H1 (cell line): ENCODE measurements at regions not wholly inside any gene's neighbourhood (a gene's known extent, or its start where the extent isn't known, plus 50 kb on each side); places are given as distances from the start of the nearest gene placed in this dataset.

Experiments used
- CTCF ChIA-PET: fragments of 300-600 bp; sonication (Branson Sonifier 250); formaldehyde crosslinking; loops from one replicate; lab custom pipeline; 2021; ENCODE audit not compliant: partially characterized antibody; lab: Charles Lee
- POLR2A ChIA-PET: fragments of 300-600 bp; sonication (Branson Sonifier 250); formaldehyde crosslinking; loops from one replicate; lab custom pipeline; 2021; ENCODE audit warnings: inconsistent platforms; ENCODE audit not compliant: partially characterized antibody; lab: Charles Lee
- DNase-seq, 2 experiments: peaks; one replicate each; pipeline versions ENCODE4 v3.0.0 to v3.0.0-alpha.2; 2010 to 2022; ENCODE audit warnings: low spot score in 2 of 2, low read depth in 1 of 2, mixed read lengths in 1 of 2
- FAIRE-seq: peaks from 2 replicates; lab custom pipeline; 2011; peaks lifted over from hg19 to GRCh38; lab: Jason Lieb, UNC
- H2AFZ ChIP-seq: 2 replicates; pipeline ENCODE4 v1.8.1; 2012; ENCODE audit warnings: low read length, inconsistent platforms
- H2AK5ac ChIP-seq: 2 replicates; pipeline ENCODE4 v1.6.1; 2013; ENCODE audit warnings: low read depth, low read length
- H2BK120ac ChIP-seq: replicated peaks from 2 replicates; pipeline ENCODE3; 2013; ENCODE audit warnings: low read depth, low read length, inconsistent platforms
- H2BK12ac ChIP-seq: 2 replicates; pipeline ENCODE4 v1.6.1; 2013; ENCODE audit warnings: low read depth, low read length
- H2BK15ac ChIP-seq: 2 replicates; pipeline ENCODE4 v1.6.1; 2013; ENCODE audit warnings: low read length
- H2BK20ac ChIP-seq: 2 replicates; pipeline ENCODE4 v1.6.1; 2013; ENCODE audit warnings: low read length
- H2BK5ac ChIP-seq: 2 replicates; pipeline ENCODE4 v1.6.1; 2013; ENCODE audit warnings: low read depth, low read length
- H3K14ac ChIP-seq: 2 replicates; pipeline ENCODE4 v1.6.1; 2013; ENCODE audit warnings: inconsistent platforms; ENCODE audit not compliant: insufficient read length
- H3K18ac ChIP-seq: 2 replicates; pipeline ENCODE4 v1.6.1; 2013; ENCODE audit warnings: low read length; ENCODE audit errors: extremely low read depth
- H3K23ac ChIP-seq: 2 replicates; pipeline ENCODE4 v1.6.1; 2013; ENCODE audit warnings: inconsistent platforms; ENCODE audit not compliant: insufficient read length
- H3K23me2 ChIP-seq: 2 replicates; pipeline ENCODE4 v1.6.1; 2013; ENCODE audit warnings: low read depth, low read length
- H3K27ac ChIP-seq: 2 replicates; pipeline ENCODE4 v1.6.1; 2011; ENCODE audit warnings: low read depth, low read length, inconsistent platforms
- H3K27me3 ChIP-seq, 4 experiments: replicated peaks in 1 of 4; 1 replicate in 1 of 4; 2 replicates in 3 of 4; pipeline versions ENCODE4 v1.6.1 to v1.8.1; 2011 to 2013; ENCODE audit warnings: low read length in 3 of 4, mild to moderate bottlenecking in 3 of 4, inconsistent platforms in 2 of 4, mixed read lengths in 2 of 4, moderate library complexity in 1 of 4; ENCODE audit not compliant: control insufficient read depth in 3 of 4, insufficient read depth in 3 of 4; ENCODE audit errors: extremely low read depth in 1 of 4
- H3K36me3 ChIP-seq, 4 experiments: 2 replicates each; pipeline versions ENCODE4 v1.6.1 to v1.8.1; 2011 to 2013; ENCODE audit warnings: mild to moderate bottlenecking in 4 of 4, low read length in 3 of 4, moderate library complexity in 2 of 4, control low read depth in 1 of 4, inconsistent platforms in 1 of 4; ENCODE audit not compliant: insufficient read depth in 4 of 4, control insufficient read depth in 2 of 4
- H3K4ac ChIP-seq: replicated peaks from 2 replicates; pipeline ENCODE3; 2013; ENCODE audit warnings: low read length, low read depth, mixed read lengths, inconsistent platforms; ENCODE audit not compliant: insufficient read length
- H3K4me1 ChIP-seq, 4 experiments: replicated peaks in 1 of 4; 1 replicate in 1 of 4; 2 replicates in 3 of 4; pipeline versions ENCODE4 v1.6.1 to v1.8.1; 2011 to 2013; ENCODE audit warnings: low read length in 3 of 4, inconsistent platforms in 2 of 4, mixed read lengths in 1 of 4; ENCODE audit not compliant: insufficient read depth in 4 of 4, control insufficient read depth in 3 of 4
- H3K4me2 ChIP-seq, 2 experiments: 2 replicates each; pipeline versions ENCODE4 v1.6.1 to v1.8.1; 2011 to 2013; ENCODE audit warnings: low read depth in 2 of 2, low read length in 2 of 2, control low read depth in 1 of 2, inconsistent platforms in 1 of 2, mild to moderate bottlenecking in 1 of 2; ENCODE audit not compliant: insufficient read depth in 1 of 2
- H3K4me3 ChIP-seq, 4 experiments: fragments of 200-600, 300-600 bp in 1 of 4; sonication (generic), shearing (Covaris generic), sonication (Bioruptor Twin) in 1 of 4; 2 replicates each; pipeline versions ENCODE4 v1.5.1 to v1.8.1; 2011 to 2016; ENCODE audit warnings: low read length in 4 of 4, low read depth in 3 of 4, control low read depth in 2 of 4, inconsistent platforms in 2 of 4, mild to moderate bottlenecking in 2 of 4, mixed read lengths in 1 of 4, moderate library complexity in 1 of 4; ENCODE audit not compliant: insufficient read depth in 2 of 4; ENCODE audit errors: extremely low read depth in 1 of 4
- H3K56ac ChIP-seq: replicated peaks from 2 replicates; pipeline ENCODE3; 2013; ENCODE audit warnings: low read depth, mild to moderate bottlenecking, mixed read lengths, low read length, inconsistent platforms; ENCODE audit not compliant: insufficient read length
- H3K79me1 ChIP-seq: 2 replicates; pipeline ENCODE4 v1.6.1; 2013; ENCODE audit warnings: low read depth, low read length, control low read depth
- H3K79me2 ChIP-seq, 2 experiments: 2 replicates each; pipeline versions ENCODE4 v1.6.1 to v1.8.1; 2012 to 2013; ENCODE audit warnings: low read length in 2 of 2, mild to moderate bottlenecking in 2 of 2, inconsistent platforms in 1 of 2; ENCODE audit not compliant: insufficient read depth in 2 of 2, control insufficient read depth in 1 of 2
- H3K9ac ChIP-seq, 4 experiments: replicated peaks in 1 of 4; 1 replicate in 1 of 4; 2 replicates in 3 of 4; pipeline versions ENCODE4 v1.6.1 to v1.8.1; 2011 to 2013; ENCODE audit warnings: low read depth in 3 of 4, low read length in 3 of 4, control low read depth in 2 of 4, mild to moderate bottlenecking in 2 of 4, moderate library complexity in 2 of 4, inconsistent platforms in 1 of 4; ENCODE audit errors: extremely low read depth in 1 of 4
- H3K9me3 ChIP-seq, 2 experiments: 2 replicates each; pipeline versions ENCODE4 v1.6.1 to v1.8.1; 2012 to 2013; ENCODE audit warnings: mild to moderate bottlenecking in 2 of 2, moderate library complexity in 2 of 2, control low read depth in 1 of 2, inconsistent platforms in 1 of 2, low read depth in 1 of 2, low read length in 1 of 2, mixed read lengths in 1 of 2; ENCODE audit not compliant: insufficient read depth in 2 of 2
- H4K20me1 ChIP-seq, 2 experiments: replicated peaks in 1 of 2; 2 replicates each; pipeline versions ENCODE3 to v1.8.1; 2011 to 2013; ENCODE audit warnings: inconsistent platforms in 2 of 2, low read length in 2 of 2, mild to moderate bottlenecking in 1 of 2; ENCODE audit not compliant: insufficient read depth in 2 of 2, control insufficient read depth in 1 of 2
- H4K5ac ChIP-seq: 2 replicates; pipeline ENCODE4 v1.6.1; 2013; ENCODE audit warnings: low read length, low read depth, mixed read lengths, inconsistent platforms; ENCODE audit not compliant: insufficient read length
- H4K8ac ChIP-seq: 2 replicates; pipeline ENCODE4 v1.8.0; 2013; ENCODE audit warnings: mild to moderate bottlenecking, moderate library complexity, low read length, inconsistent platforms; ENCODE audit not compliant: insufficient read depth; ENCODE audit errors: extremely low read depth
- H4K91ac ChIP-seq: replicated peaks from 2 replicates; pipeline ENCODE3; 2013; ENCODE audit warnings: low read length, mixed read lengths, inconsistent platforms; ENCODE audit not compliant: insufficient read length
- BRCA1 ChIP-seq: IDR thresholded peaks from 2 replicates; pipeline ENCODE4 v1.6.1; 2012; ENCODE audit warnings: low read depth, low read length, improper control_type of control experiment
- FOSL1 ChIP-seq: IDR thresholded peaks from 2 replicates; pipeline ENCODE4 v1.6.1; 2011; ENCODE audit warnings: mild to moderate bottlenecking, low read depth, low read length, moderate library complexity; ENCODE audit not compliant: insufficient read depth
- HDAC6 ChIP-seq: IDR thresholded peaks from one replicate; pipeline ENCODE4 v1.7.1; 2012; ENCODE audit warnings: low read depth, mild to moderate bottlenecking, inconsistent platforms, low read length, moderate library complexity
- MAFK ChIP-seq: IDR thresholded peaks from 2 replicates; pipeline ENCODE4 v1.6.1; 2012; ENCODE audit warnings: low read depth, mild to moderate bottlenecking, improper control_type of control experiment, low read length
- POU5F1 ChIP-seq: IDR thresholded peaks from 2 replicates; pipeline ENCODE4 v1.6.1; 2011; ENCODE audit warnings: low read depth, mild to moderate bottlenecking, low read length, moderate library complexity
- RNF2 ChIP-seq: fragments of 200-900, 300-1000 bp; sonication (generic); IDR thresholded peaks from 2 replicates; pipeline ENCODE4 v1.7.1; 2016; ENCODE audit warnings: borderline replicate concordance, low read depth, mild to moderate bottlenecking, antibody characterized with exemption, low read length; ENCODE audit not compliant: poor library complexity, severe bottlenecking; ENCODE audit errors: missing control alignments
- RXRA ChIP-seq: IDR thresholded peaks from 2 replicates; pipeline ENCODE4 v1.6.1; 2011; ENCODE audit warnings: low read depth, mild to moderate bottlenecking, low read length, moderate library complexity; ENCODE audit not compliant: insufficient read depth
- SP4 ChIP-seq: IDR thresholded peaks from 2 replicates; pipeline ENCODE4 v1.6.1; 2012; ENCODE audit warnings: low read length, inconsistent platforms
- SRF ChIP-seq: IDR thresholded peaks from 2 replicates; pipeline ENCODE4 v1.6.1; 2011; ENCODE audit warnings: mild to moderate bottlenecking, low read depth, low read length, moderate library complexity

DNA sequence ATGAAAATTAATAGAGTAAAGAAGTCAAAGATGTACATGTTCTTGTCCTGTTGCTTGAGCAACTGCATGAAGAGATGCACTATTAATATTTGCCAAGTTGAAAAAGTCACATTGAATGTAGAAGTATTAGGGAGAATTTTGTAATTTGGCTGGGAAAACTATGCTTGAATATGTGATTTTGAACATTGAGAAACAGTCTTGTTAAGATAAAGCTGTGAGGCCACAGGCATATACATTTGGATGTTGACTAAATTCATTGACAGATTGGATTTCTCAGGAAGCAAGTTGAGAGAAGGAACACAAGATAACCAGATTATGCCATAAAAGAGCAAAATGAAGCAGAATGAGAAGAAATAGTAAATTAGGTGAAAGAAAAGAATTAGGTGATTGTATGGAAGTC, 1777.5 kb upstream of the PCDH7 start:
- no peak overlapping the region for H3K18ac ChIP-seq
- H3K79me1 ChIP-seq: no peaks in the 10 kb centered on the region
- H3K23me2 ChIP-seq: no peaks in the 10 kb centered on the region
- no peak overlapping the region for H3K27ac ChIP-seq
- no peak overlapping the region for H2AK5ac ChIP-seq
- no peak overlapping the region for H3K4me2 ChIP-seq
- no peaks in the 10 kb centered on the region for H3K9me3 ChIP-seq
- H3K4me3 ChIP-seq: no peak overlapping the region
- H3K36me3 ChIP-seq: no peaks in the 10 kb centered on the region
- TF ChIP-seq SRF (no peak), BRCA1 (no peak), FOSL1 (no peak), SP4 (no peak), RNF2 (no peak), MAFK (no peak), RXRA (no peak), HDAC6 (no peak), POU5F1 (no peak)
- H2BK12ac ChIP-seq: no peak overlapping the region
- no peak overlapping the region for H3K23ac ChIP-seq
- no peak overlapping the region for H3K9ac ChIP-seq
- H3K79me2 ChIP-seq: no peaks in the 10 kb centered on the region
- H3K56ac ChIP-seq: no peak overlapping the region
- no peak overlapping the region for H3K14ac ChIP-seq
- H3K27me3 ChIP-seq: no peaks in the 10 kb centered on the region
- POLR2A ChIA-PET: no interaction called here
- no peak overlapping the region for H2BK20ac ChIP-seq
- CTCF ChIA-PET: no interaction called here
- H2BK5ac ChIP-seq: no peak overlapping the region
- H3K4ac ChIP-seq: no peak overlapping the region
- H2BK120ac ChIP-seq: no peak overlapping the region
- H2AFZ ChIP-seq: no peak overlapping the region
- FAIRE-seq: no peak
- H4K20me1 ChIP-seq: no peaks in the 10 kb centered on the region
- no peak overlapping the region for H4K91ac ChIP-seq
- H3K4me1 ChIP-seq: no peaks in the 10 kb centered on the region
- DNase-seq: no peak
- no peak overlapping the region for H4K8ac ChIP-seq
- no peak overlapping the region for H2BK15ac ChIP-seq
- no peak overlapping the region for H4K5ac ChIP-seq
